IMR-90 (cell line): ENCODE measurements at regions not wholly inside any gene's neighbourhood (a gene's known extent, or its start where the extent isn't known, plus 50 kb on each side); places are given as distances from the start of the nearest gene placed in this dataset.

ENCODE experiments used
- ATAC-seq: fragments of 200-7000 bp; cut with Tn5 transposase; 2 replicates; pipeline ENCODE4 v1.9.1; 2020; ENCODE audit warnings: low read depth, mild to moderate bottlenecking, moderate library complexity
- BruUV-seq: library from RNA; stranded (reverse); fragments of 400-500 nt; replicated peaks from 2 replicates; lab custom pipeline; 2021; lab: Mats Ljungman, UMichigan
- CTCF ChIA-PET: fragments of 300-600 bp; formaldehyde crosslinking; extraction: SDS; loops from one replicate; lab custom pipeline; 2021; ENCODE audit warnings: antibody characterized with exemption; lab: Yijun Ruan, JAX
- POLR2A ChIA-PET: fragments of 300-600 bp; sonication (Branson Sonifier 250); formaldehyde crosslinking; loops from one replicate; lab custom pipeline; 2022; ENCODE audit warnings: antibody characterized with exemption; ENCODE audit not compliant: unreplicated experiment; lab: Charles Lee
- DNase-seq: peaks from one replicate; pipeline ENCODE4 v3.0.0; 2013
- H2AFZ ChIP-seq: replicated peaks from 2 replicates; pipeline ENCODE3; 2013; ENCODE audit warnings: low read length, mild to moderate bottlenecking; ENCODE audit not compliant: poor library complexity
- H2AK5ac ChIP-seq: 2 replicates; pipeline ENCODE4 v1.6.1; 2013; ENCODE audit warnings: low read depth, low read length, inconsistent platforms
- H2AK9ac ChIP-seq: replicated peaks from 2 replicates; pipeline ENCODE3; 2013; ENCODE audit warnings: mild to moderate bottlenecking, low read depth, low read length, moderate library complexity; ENCODE audit not compliant: poor library complexity
- H2BK120ac ChIP-seq: 2 replicates; pipeline ENCODE4 v1.6.1; 2013; ENCODE audit warnings: low read depth, low read length, inconsistent platforms
- H2BK15ac ChIP-seq: 3 replicates; pipeline ENCODE4 v1.6.1; 2013; ENCODE audit warnings: low read depth, low read length, inconsistent platforms
- H2BK20ac ChIP-seq: 2 replicates; pipeline ENCODE4 v1.6.1; 2013; ENCODE audit warnings: low read depth, mild to moderate bottlenecking, inconsistent platforms, low read length, moderate library complexity
- H2BK5ac ChIP-seq: 2 replicates; pipeline ENCODE4 v1.6.1; 2013; ENCODE audit warnings: mild to moderate bottlenecking, low read depth, low read length, inconsistent platforms; ENCODE audit not compliant: poor library complexity, severe bottlenecking
- H3K14ac ChIP-seq: replicated peaks from 2 replicates; pipeline ENCODE4 v1.6.1; 2013; ENCODE audit warnings: low read depth, low read length, inconsistent platforms
- H3K18ac ChIP-seq: 2 replicates; pipeline ENCODE4 v1.6.1; 2013; ENCODE audit warnings: low read depth, low read length, control low read depth
- H3K23ac ChIP-seq: 2 replicates; pipeline ENCODE4 v1.6.1; 2013; ENCODE audit warnings: low read depth, low read length, inconsistent platforms
- H3K27ac ChIP-seq: 2 replicates; pipeline ENCODE4 v1.5.1; 2013; ENCODE audit warnings: mild to moderate bottlenecking, control low read depth, low read length; ENCODE audit not compliant: insufficient read depth
- H3K27me3 ChIP-seq: 2 replicates; pipeline ENCODE4 v1.6.1; 2013; ENCODE audit warnings: low read length; ENCODE audit not compliant: control insufficient read depth, insufficient read depth
- H3K36me3 ChIP-seq: 2 replicates; pipeline ENCODE4 v1.6.1; 2013; ENCODE audit warnings: low read length, mixed read lengths; ENCODE audit not compliant: control insufficient read depth, insufficient read depth
- H3K4ac ChIP-seq: 2 replicates; pipeline ENCODE4 v1.6.1; 2013; ENCODE audit warnings: low read depth, low read length, inconsistent platforms
- H3K4me1 ChIP-seq: 2 replicates; pipeline ENCODE4 v1.6.1; 2013; ENCODE audit warnings: low read length, mixed read lengths; ENCODE audit not compliant: control insufficient read depth, insufficient read depth
- H3K4me2 ChIP-seq: 2 replicates; pipeline ENCODE4 v1.6.1; 2013; ENCODE audit warnings: low read depth, mild to moderate bottlenecking, control low read depth, low read length, moderate library complexity
- H3K4me3 ChIP-seq: 2 replicates; pipeline ENCODE4 v1.5.1; 2013; ENCODE audit warnings: low read depth, mild to moderate bottlenecking, control low read depth, low read length, moderate library complexity; ENCODE audit not compliant: insufficient read depth
- H3K56ac ChIP-seq: 2 replicates; pipeline ENCODE4 v1.6.1; 2013; ENCODE audit warnings: low read length, inconsistent platforms; ENCODE audit not compliant: insufficient read depth; ENCODE audit errors: extremely low read depth
- H3K79me1 ChIP-seq, 2 experiments: 2 replicates each; pipeline ENCODE4 v1.6.1; 2013; ENCODE audit warnings: low read length in 2 of 2, inconsistent platforms in 1 of 2, low read depth in 1 of 2
- H3K9ac ChIP-seq: 2 replicates; pipeline ENCODE4 v1.6.1; 2013; ENCODE audit warnings: low read depth, low read length, control low read depth
- H3K9me1 ChIP-seq: 2 replicates; pipeline ENCODE4 v1.6.1; 2013; ENCODE audit warnings: low read length, inconsistent platforms; ENCODE audit not compliant: insufficient read depth
- H3K9me3 ChIP-seq: 2 replicates; pipeline ENCODE4 v1.6.1; 2013; ENCODE audit warnings: low read length; ENCODE audit not compliant: control insufficient read depth, insufficient read depth
- H4K20me1 ChIP-seq: 2 replicates; pipeline ENCODE4 v1.6.1; 2013; ENCODE audit warnings: low read length, inconsistent platforms; ENCODE audit not compliant: insufficient read depth
- H4K5ac ChIP-seq: 2 replicates; pipeline ENCODE4 v1.6.1; 2013; ENCODE audit warnings: mild to moderate bottlenecking, low read depth, low read length, control low read depth
- H4K8ac ChIP-seq, 2 experiments: 2 replicates each; pipeline ENCODE4 v1.6.1; 2013; ENCODE audit warnings: low read depth in 2 of 2, low read length in 2 of 2, control low read depth in 1 of 2, inconsistent platforms in 1 of 2
- H4K91ac ChIP-seq: 2 replicates; pipeline ENCODE4 v1.6.1; 2013; ENCODE audit warnings: low read depth, low read length, inconsistent platforms; ENCODE audit not compliant: insufficient read depth
- CHD1 ChIP-seq: IDR thresholded peaks from 2 replicates; pipeline ENCODE4 v1.6.1; 2012; ENCODE audit warnings: low read depth, low read length, improper control_type of control experiment
- MAFK ChIP-seq: IDR thresholded peaks from 2 replicates; pipeline ENCODE4 v1.6.1; 2012; ENCODE audit warnings: low read depth, low read length, improper control_type of control experiment
- NFE2L2 ChIP-seq: fragments of 150-350 bp; IDR thresholded peaks from 2 replicates; pipeline ENCODE4 v1.6.1; 2016; ENCODE audit warnings: low read depth, mild to moderate bottlenecking, low read length
- WGBS, 2 experiments: methylation state at CpG; one replicate each; pipeline versions ENCODE4 v1.1.5 to v1.1.7; 2013; ENCODE audit warnings: missing lambda C conversion rate in 2 of 2; ENCODE audit not compliant: insufficient read length in 1 of 2; ENCODE audit errors: extremely low coverage in 2 of 2; 5-methylcytosine and 5-hydroxymethylcytosine counted together
- dilution Hi-C: fragments of 300-500 bp; cut with HindIII; formaldehyde crosslinking; loops from one replicate; pipeline ENCODE4 v1.14.3; 2018; ENCODE audit warnings: low sequenced_read_pairs; ENCODE audit not compliant: unreplicated experiment
- in situ Hi-C: fragments of 300-500 bp; cut with MboI; formaldehyde crosslinking; loops from 3 replicates; pipeline ENCODE4 v1.14.3; 2019; ENCODE audit warnings: low sequenced_read_pairs, inconsistent platforms, mixed read lengths
- intact Hi-C: fragments of 100-400 bp; cut with micrococcal nuclease; formaldehyde crosslinking; loops from 2 replicates; pipeline ENCODE4 v1.10.0; 2022
- TF ChIP-seq, protein P1 (sequence below): fragments of 150-350 bp; IDR thresholded peaks from 2 replicates; pipeline ENCODE4 v1.6.1; 2017; ENCODE audit warnings: mild to moderate bottlenecking, antibody characterized with exemption, low read length, low read depth

GRCh38 chr2:58539973-58540372 lies 298.8 kb upstream of the FANCL start:
- intact Hi-C loops: no loop called here
- CTCF ChIA-PET: no interaction called here
- no CpG with 5 or more reads among the region's 4 CpGs for WGBS, 2 experiments
- Histone ChIP-seq H3K9ac (no peak overlapping the region), H2BK15ac (no peak overlapping the region), H2BK20ac (no peak overlapping the region), H2BK5ac (no peak overlapping the region), H3K27ac (no peak overlapping the region), H3K36me3 (no peaks in the 10 kb centered on the region), H3K9me1 (no peaks in the 10 kb centered on the region), H4K5ac (no peak overlapping the region), H3K4me3 (no peak overlapping the region), H2AK5ac (no peak overlapping the region), H3K79me1 (no peaks in the 10 kb centered on the region), H3K18ac (no peak overlapping the region), H3K56ac (no peak overlapping the region), H2AK9ac (no peak overlapping the region), H2AFZ (no peak overlapping the region), H3K4me2 (no peak overlapping the region), H3K4me1 (no peaks in the 10 kb centered on the region), H3K14ac (no peak overlapping the region), H3K23ac (no peak overlapping the region), H4K20me1 (no peaks in the 10 kb centered on the region), H3K9me3 (no peaks in the 10 kb centered on the region), H3K27me3 (no peaks in the 10 kb centered on the region), H3K4ac (no peak overlapping the region), H4K8ac (no peak overlapping the region), H2BK120ac (no peak overlapping the region), H4K91ac (no peak overlapping the region)
- no peak for TF ChIP-seq MAFK
- TF ChIP-seq, protein P1, sequence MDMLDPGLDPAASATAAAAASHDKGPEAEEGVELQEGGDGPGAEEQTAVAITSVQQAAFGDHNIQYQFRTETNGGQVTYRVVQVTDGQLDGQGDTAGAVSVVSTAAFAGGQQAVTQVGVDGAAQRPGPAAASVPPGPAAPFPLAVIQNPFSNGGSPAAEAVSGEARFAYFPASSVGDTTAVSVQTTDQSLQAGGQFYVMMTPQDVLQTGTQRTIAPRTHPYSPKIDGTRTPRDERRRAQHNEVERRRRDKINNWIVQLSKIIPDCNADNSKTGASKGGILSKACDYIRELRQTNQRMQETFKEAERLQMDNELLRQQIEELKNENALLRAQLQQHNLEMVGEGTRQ: no peak
- TF ChIP-seq NFE2L2: no peak
- TF ChIP-seq CHD1: no peak
- POLR2A ChIA-PET: no interaction called here
- BruUV-seq: no TSS peak
- DNase-seq (no peak), ATAC-seq (no peak)
- dilution Hi-C loops: no loop called here
- in situ Hi-C loops: no loop called here
